ENCODE measurements at regions not wholly inside any gene's neighbourhood (a gene's known extent, or its start where the extent isn't known, plus 50 kb on each side); places are given as distances from the start of the nearest gene placed in this dataset.
A peak's percentile ranks its signal among the peaks of the same experiment; 100 is the strongest.
"Not testable (repeated sequence)": the region's sequence is repeated elsewhere in the genome, so short reads cannot be mapped to it uniquely, and the experiment has no call there.

DNA sequence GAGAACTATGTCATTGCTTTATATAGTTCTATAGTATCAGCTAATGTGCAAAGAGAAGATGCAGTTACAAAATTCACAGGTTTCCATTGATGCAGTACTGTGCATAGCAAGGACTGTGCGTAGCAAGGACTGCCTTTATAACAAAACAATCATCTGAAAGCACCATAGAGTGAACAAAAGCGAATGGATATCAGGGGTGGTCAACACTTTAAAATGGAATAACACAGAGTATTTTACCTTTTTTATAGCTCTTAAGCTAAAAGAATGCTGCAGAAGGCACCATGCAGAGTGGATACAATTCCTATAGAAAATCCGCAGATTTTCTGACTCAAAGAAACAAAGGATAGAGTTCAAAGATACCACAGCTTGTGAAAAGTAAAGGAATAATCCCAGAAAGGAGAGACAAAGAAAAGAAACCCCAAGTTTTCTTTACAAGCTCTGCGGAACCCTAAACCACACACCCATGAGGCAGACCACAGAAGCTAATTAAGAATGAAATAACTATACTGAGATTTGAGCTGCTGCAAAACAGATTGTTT lies 229.9 kb upstream of the DTNA start:
- no peak for DNase-seq (ENCODE audit: low read depth)

DNA sequence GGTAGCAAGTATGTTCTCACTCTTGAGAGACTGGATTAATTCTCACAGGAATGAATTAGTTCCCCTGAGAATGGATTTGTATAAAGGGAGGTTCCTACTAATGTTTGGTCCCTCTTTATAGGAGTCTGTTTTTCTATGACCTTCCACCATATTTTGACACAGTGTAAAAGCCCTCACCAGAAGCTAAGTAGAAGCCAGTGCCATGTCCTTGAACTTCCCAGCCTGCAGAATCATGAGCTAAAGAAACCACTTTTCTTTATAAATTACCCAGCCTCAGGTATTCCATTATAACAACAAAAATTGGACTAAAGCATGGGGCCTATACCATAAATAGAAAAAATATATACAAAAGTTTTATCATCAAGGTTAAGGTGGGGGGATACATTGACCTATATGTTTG lies 227.9 kb upstream of the DTNA start:
- DNase-seq (ENCODE audit: low read depth), result no peak

DNA sequence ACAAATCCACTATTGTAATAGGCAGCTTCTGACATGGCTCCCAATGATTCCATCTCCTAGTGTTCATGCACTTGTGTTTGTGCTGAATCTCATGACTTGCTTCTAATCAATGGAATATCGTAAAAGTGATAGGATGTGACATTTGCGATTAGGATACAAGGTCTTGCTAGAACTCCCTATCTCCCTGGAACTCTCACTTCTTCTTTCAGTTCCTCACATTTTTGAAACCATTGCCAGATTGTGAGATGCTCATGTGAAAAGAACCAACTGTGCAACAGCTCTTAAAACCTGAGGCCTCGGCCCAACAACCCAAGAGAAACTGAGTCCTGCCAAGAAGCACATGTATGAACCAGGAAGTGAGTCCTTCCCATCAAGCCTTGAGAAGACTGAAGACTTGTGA lies 226.9 kb upstream of the DTNA start:
- no peak for DNase-seq (ENCODE audit: low read depth)

DNA sequence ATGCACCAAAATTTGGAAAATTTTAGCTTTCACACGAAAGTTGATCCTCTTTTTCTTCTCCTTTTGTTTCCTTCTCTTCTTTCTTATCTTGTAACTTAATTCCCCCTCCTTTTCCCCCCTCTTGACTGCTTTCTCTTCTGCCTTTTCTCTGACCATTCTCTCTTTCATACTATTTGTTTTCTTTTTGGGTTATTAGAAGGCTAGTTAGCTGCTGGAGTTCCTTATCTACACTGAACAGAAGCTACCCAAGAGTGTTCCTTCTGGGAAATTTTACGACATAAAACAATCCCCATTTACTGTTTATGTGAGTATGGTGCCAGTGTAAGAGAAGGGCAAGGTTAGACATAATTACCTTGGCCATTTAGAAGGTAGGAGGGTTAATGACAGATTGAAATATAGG lies 218.4 kb upstream of the DTNA start:
- DNase-seq (ENCODE audit: low read depth), result no peak

DNA sequence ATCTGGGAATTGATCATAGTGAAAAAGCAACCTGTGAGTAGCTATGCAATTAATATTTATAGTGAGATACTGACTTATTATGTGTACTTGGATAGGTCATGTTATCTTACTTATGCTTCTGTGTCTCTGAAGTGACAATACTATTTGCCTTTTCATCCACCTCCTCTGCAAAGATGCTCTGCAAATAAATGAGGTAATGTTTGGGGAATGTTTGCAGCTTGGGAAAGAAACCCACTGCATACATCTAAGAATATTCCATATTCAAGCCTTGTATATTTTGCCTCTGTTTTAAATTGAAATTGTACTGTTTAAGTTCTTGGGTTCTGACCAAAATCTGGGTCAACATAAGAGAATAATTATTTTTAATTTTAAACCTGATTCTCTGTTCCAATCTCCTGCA lies 217.4 kb upstream of the DTNA start:
- DNase-seq (ENCODE audit: low read depth), result no peak

DNA sequence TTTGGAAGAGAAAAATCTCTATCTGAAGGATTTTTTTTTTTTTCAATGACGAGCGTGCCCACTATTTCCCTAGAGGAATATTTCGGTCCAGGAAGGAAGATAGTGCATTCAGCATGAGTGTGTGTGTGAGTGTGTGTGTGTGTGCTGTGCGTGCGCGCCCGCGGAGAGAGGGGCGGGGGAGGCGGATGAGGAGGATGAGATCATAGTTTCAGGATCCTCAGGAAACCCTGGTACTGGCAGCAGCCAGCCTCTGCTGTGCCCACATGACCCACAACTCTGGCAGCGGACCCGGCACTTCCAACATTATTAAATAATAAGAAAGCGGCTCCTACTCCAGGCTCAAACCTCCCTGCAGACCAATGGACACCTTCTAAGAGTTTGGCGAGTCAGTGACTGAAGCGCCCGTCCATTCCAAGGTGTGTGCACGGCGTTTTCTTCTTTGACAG lies 217.0 kb upstream of the DTNA start:
- peak; percentile 13 for DNase-seq (ENCODE audit: low read depth)

DNA sequence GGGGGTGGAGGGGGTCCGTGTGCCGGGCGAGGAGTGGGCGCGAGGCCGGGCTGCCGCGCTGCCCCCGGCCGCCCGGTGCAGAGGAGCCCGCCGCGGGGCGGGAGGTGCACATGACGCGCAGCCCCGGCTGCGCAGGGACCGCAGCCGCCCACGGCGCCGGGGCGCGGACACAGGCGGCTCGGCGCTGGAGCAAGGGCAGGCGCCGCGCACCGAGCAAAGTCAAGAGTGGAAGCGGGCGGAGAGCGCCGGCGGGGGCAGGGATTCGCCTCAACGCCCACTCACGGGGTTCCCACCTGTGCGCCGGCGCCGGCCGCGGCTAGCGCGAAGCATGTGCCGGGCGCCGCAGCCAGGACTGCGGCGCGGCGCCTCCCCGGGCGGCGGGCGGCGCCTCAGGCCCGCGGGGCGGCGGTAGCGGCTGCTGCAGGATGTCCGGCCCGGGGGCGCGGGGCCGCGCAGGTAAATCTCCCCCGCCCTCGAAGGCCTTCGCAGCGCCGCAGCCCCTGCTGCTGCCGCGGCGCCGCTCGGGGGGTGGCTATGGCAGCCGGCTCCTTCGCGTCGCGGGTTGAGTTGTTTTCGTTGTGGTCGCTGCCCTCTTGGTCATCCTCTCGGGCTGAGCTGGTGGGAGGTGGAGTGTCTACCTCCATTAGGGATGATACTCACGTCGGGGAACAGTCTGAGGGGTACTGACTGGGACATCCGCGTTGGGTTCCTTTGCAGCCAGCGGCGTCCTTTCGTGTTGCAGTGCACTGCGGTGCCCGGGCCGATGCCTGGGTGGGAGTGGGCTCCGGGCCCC lies 216.3 kb upstream of the DTNA start:
- DNase-seq (ENCODE audit: low read depth), result no peak

DNA sequence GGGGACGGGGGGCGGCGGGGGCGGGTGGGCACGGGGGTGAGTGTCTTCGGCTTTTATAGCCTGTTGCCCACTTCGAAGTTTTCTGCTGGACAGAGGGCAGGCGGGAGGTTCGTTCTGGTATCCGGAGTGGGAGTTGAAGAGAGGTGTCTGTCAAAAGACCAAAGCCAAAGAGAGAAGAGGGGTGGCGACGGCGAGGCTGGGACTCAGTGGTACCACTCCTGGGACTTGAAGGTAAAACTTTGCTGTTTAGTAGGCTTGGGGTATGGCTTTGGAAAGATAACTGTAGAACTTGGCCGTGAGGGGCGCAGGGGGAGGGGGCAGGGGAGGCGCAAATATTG lies 215.8 kb upstream of the DTNA start:
- no peak for DNase-seq (ENCODE audit: low read depth)

DNA sequence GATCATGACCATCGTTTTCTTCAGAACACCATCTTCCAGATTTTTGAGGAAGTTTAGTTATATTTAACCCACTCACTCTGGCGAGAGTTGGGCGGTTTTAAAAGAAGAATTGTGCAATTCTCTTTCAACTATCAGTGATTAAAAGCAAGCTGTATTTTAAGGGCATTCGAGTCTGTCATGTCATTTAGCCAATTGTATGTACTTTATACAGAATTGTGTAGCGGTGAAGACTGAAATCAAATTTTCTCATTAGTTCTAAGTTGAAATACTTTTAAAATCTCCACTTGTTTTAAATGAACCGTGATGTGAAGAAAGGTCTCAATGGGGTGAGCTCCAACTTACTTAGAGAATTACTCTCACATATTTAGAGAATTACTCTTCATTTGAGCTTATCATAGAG lies 214.6 kb upstream of the DTNA start:
- DNase-seq (ENCODE audit: low read depth), result no peak

DNA sequence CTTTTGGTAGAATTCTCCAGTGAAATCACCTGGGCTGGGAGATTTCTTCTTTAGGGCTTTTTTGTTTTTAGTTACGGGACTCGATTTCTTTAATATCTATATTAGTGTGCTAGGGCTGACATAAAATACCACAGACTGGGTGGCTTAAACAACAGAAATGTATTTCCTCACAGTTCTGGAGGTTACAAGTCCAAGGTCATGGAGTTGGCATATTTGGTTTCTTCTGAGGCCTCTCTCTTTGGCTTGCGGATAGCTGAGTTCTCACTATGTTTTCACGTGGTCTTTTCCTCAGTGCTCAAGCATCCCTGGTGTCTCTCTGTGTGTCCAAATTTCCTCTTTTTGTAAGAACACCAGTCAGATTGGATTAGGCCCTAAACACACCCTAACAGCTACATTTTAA lies 208.5 kb upstream of the DTNA start:
- no peak for DNase-seq (ENCODE audit: low read depth)

DNA sequence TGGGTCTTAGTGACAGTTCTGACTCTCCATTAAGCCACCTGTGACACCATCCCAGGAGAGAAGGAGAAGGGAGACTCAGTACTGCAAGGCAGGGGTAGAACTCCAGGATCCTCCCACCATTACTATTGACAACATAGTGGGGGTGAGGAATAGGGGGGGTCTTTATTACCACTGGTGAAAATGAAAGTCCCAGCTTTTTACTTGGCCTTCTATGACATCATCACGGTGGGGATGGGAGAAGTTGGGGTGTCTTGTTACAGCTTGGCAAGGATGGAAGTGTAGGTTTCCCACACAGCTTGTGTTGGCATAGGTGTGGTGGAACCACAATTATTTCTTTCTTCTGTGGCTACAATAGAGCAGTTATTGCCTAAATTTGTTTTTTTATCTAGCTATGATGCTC lies 203.9 kb upstream of the DTNA start:
- DNase-seq (ENCODE audit: low read depth), result no peak

DNA sequence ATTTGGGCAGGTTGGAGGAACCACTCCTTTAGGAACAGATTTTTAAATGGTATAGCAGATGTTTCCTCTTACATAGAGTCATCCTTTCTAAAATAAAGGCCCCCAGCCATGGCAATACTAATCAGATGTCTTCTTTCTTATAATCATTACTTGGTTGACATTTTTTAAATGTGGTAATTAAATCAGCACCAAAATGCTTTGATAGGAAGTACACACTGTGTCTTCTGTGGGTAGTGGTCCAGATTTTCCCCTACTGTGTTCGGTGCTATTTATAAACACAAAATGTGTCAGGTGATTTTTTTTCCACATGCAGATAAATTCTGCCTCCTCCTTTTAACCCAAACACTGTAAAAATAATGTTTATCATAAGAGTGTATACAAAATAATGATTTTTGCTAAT lies 200.9 kb upstream of the DTNA start:
- no peak for DNase-seq (ENCODE audit: low read depth)

DNA sequence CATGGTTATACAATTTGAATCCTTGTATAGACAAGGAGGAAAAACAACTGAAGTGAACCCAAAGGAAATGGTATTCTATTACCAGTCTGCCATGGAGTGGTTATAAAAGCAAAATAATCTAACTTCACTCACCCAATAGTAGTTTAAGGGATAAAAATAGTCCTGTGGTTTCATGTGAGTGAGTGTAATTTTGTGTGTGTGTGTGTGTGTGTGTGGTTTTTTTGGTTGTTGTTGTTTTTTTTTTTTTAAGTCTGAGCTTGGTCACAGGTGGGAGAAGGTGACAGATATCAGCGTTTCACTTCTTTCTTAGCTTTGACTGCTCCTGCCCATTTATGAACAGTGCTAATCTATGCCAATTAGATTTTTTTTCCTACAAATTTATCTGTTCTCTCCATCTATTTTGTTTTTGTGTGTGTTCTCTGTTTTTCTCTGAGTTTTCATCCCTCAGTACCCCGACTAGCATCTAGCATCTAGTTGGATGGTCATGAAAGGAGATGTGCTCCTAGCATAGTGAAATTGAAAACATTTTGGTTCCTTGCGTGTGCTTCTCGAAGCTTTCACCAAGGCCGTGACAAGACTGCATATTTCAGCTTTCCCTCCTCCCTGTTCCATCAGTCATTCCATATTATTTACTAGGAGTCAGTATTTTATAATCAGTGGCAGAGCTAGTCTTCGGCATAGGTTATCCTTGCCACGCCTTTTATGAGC lies 200.1 kb upstream of the DTNA start:
- DNase-seq (ENCODE audit: low read depth), result no peak

DNA sequence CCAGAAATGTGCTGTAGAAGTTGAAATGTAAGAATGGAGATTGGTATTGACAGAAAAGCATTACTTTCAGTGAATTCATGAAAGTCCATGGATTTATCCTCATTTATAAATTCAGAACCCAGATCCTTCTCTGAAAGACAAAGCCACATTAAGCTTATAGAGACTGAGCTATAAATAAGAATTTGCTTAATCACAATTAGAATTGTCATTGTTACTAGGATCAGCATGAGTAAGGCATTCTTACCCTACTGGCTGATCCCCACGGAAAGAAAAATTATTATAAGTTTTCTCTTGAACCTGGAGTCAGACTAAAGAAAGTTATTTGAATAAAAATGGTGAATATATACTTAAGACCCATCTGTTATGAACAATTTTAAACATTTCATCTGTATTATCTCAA lies 199.2 kb upstream of the DTNA start:
- no peak for DNase-seq (ENCODE audit: low read depth)

DNA sequence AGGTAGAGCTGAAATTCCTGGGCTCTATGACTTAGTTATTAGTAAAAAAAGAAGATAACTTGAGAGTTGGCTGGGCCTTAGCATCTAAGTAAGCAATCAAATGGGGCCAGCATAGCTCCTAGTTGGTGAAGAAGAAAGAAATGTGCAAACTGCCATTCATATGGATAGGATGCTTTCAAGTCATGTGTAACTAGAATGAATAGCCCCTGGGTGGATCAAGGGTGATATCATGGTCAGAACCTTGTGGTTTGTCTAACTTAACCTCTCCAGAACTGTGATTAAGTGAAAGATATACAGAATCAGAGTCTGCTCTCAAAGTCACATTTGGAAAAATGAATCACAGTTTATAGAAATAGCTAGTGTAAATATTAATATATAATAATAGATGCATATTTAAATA lies 198.7 kb upstream of the DTNA start:
- no peak for DNase-seq (ENCODE audit: low read depth)

DNA sequence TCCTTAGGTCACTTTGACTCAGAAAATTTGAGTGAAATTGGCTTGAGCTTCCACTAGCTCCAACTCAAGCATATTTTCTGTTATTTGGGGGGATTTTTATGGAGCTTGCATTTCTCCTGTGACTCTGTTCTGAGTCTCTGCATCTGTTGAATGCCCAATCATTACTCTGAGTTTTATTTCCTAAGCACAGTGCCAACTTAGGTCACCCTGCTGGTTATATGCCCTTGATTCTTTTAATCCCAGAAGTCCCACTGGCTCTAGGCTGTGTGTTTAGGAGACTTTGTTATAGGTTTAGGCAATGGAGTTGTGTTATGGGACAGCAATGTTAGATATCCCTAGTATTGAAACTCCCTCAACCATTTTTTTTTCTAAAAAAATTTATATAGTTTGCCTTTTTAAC lies 198.2 kb upstream of the DTNA start:
- DNase-seq (ENCODE audit: low read depth), result no peak

DNA sequence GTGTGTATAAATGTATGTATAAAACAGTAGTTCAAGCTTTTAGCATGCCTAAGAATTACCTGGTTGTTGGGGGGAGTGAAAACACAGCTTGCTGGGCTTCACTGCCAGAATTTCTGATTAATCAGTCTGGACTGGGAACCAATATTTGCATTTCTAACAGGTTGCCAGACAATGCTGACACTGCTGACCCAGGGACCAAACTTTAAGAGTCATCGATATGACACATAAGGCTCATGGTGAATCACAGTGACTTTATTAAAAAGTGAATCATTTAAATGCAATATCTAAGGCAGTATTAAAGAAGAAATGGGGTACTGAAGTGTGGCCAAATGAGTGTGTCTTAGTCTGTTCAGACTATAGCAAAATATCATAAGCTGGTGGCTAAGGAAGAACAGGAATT lies 195.9 kb upstream of the DTNA start:
- no peak for DNase-seq (ENCODE audit: low read depth)

DNA sequence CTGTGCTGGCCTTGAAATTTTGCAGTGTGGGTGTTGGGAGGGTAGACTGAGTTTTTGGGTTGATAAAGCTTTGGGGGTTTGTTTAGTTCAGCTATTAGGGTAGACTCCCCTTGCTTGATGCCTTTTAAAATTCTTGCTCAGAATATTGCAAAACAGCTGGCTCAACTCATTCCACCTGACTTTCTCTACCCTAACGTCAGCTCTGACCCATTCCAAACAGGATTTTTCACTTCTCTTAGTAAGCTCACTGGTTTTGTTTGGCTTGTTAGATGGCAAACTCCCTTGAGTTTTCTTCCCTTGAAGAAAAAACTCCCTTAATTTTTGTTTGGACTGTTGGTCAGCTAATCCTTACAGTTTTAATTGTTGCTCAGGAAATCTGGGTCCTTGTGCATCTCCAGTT lies 195.1 kb upstream of the DTNA start:
- DNase-seq (ENCODE audit: low read depth), result no peak

DNA sequence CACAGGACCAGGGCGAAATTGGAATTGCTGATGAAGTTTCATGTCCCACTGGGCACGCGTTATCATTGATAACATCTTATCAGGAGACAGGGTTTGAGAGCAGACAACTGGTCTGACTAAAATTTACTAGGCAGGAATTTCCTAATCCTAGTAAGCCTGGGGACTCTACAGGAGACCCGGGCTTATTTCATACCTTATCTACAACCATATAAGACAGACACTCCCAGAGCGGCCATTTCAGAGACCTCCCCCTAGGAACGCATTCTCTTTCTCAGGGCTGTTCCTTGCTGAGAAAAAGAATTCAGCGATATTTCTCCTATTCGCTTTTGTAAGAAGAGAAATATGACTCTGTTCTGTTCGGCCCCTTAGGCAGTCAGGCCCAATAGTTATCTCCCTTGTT lies 193.7 kb upstream of the DTNA start:
- DNase-seq (ENCODE audit: low read depth), result not testable (repeated sequence)

DNA sequence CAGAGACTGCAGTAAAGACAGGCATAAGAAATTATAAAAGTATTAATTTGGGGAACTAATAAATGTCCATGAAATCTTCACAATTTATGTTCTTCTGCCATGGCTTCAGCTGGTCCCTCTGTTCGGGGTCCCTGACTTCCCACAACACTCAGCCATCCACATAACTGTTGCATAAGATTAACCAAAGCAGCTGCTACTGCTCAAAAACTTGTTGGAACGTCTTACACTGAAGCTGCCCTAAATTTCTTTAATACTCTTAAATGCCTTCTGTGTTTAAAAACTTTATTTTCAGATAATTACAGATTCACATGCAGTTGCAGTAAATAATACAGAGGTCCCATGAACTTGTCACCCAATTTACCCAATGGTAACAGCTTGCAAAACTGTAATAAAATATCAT lies 193.1 kb upstream of the DTNA start:
- not testable (repeated sequence) for DNase-seq (ENCODE audit: low read depth)

DNA sequence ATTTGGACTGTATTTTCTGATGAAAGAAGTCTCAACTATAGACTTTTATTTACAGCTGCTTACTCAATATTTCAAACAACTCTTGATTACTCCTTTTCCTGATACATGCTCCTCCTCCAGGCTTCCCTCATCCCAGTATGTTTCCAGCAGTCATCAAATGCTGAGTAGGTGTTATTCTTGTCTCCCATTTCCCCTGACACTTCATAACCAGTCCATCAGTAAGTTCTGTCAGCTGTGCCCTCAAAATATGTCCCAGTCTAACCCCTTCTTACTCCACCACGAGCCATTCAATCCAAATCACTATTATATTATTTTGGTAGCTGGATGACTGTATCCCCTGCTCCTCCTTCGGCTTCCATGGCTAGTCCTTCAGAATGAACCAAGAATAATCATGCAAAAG lies 189.1 kb upstream of the DTNA start:
- no peak for DNase-seq (ENCODE audit: low read depth)

DNA sequence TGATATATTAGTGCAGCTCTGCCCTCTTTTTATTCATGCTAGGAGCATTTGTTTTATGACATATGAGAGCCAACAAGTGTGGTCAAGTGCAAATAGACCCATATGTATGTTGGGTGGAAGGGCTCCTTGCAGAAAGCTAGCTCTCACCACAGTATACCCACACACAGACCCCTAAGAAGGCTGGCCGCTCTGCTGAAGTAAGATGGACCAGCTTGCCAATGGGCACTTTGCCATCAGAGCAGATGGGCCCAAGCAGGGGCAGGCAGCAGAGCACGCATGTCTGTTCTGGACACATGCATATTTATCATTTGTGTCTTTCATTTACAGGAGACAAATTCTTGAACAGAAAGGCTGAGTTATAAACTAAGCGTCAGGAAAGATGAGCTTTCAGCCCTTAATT lies 187.5 kb upstream of the DTNA start:
- no peak for DNase-seq (ENCODE audit: low read depth)

DNA sequence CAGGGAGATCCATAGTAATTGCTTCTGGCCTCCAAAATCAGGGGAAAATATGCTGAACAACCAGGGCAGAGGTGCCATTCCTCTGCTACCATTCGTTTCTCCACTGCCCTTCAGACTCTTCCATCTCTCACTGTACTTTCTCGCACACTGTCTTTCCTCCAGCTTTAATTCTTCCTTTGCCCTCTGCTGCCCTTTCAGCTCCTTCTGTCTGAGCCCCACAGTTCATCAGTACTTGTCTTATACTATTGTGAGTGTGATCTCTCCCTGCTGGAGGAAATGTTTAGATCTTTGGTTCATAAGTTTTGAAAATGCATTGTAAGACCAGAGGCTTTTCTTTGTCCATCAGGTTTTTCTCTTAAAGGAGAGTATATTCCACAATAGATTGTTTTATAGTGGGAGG lies 184.9 kb upstream of the DTNA start:
- no peak for DNase-seq (ENCODE audit: low read depth)

DNA sequence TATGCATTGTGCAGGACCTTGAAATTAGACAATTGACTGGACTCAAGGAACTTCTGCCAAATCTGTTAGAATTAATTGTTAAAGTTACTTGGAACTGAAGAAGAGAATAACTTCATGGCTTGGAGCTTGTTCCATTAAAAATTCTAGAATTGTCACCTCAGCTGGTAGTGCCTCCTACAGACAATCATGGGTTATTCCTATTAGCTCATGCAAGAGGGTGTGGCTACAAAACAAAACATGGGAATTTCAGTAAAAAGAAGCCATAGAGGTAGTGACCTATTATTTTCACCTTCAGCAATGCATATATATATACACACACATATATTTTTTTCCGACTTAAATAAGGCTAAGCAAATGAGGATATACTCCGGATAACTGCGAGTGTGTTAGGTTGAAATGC lies 181.9 kb upstream of the DTNA start:
- DNase-seq (ENCODE audit: low read depth), result no peak

All from ELR (cell line).